ENCODE measurements at regions not wholly inside any gene's neighbourhood (a gene's known extent, or its start where the extent isn't known, plus 50 kb on each side); places are given as distances from the start of the nearest gene placed in this dataset.

DNA sequence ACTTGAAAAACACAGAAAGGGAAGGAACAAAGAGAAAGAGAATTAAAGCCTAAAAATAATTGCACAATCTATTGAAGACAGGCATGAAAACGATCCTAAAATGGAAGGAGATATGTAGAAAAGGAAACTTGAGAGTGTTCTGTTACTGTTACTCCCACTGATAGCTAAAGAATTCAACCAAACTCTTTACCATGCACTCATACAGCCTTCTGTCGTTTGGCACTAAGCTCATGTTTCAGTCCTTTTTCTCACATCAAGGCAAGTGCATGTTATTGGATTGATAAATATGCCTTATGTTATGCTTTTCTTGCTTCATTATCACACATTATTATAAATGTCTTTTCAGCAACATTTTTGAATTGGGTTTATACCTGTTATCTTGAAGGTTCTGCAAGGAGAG, 696.5 kb downstream of the EFNA5 start:
- DNase-seq: no peak

DNA sequence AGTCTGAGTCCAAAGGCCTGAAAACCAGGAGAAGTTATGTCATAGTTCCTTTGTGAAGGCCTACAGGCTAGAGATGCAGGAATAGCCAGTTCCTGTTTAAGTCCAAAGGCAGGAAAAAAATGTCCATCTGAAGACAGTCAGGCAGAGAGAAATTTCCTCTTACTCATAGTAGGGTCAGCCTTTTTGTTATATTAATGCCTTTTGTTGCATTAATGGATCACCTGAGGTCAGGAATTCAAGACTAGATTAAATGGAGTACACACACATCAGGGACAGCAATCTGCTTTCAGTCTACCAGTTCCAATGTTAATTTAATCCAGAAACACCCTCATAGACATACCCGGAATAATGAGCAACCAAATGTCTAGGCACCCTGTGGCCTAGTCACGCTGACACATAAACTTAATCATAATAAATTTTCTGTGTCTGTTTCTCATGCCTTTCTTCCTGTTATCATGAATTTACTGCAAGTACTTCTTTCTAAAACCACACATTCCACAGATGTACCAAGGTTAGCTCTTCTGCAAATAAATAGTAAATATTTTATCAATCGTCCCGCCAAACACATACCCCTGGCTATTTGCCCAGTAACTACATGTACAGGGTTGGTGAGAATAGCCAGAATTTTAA, 703.9 kb downstream of the EFNA5 start:
- DNase-seq: no peak

DNA sequence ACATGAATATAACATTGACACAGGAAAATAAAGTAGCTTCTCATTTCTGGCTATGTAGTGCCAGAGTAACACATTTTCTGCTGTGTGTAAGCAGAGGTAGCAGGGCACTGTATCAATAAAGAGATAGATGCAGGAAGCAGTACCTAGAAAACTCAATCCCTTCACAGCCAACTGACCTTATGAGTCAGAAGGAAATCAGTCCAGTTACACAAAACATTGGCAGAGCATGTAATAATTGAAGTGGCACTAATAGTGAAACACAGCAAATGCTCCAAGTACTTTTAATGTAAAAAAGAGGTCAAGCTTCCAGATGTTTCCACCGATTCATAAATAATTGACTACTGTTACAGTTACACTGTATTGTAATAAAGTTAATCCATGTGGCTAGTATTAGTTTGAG, 706.6 kb downstream of the EFNA5 start:
- no peak for DNase-seq

DNA sequence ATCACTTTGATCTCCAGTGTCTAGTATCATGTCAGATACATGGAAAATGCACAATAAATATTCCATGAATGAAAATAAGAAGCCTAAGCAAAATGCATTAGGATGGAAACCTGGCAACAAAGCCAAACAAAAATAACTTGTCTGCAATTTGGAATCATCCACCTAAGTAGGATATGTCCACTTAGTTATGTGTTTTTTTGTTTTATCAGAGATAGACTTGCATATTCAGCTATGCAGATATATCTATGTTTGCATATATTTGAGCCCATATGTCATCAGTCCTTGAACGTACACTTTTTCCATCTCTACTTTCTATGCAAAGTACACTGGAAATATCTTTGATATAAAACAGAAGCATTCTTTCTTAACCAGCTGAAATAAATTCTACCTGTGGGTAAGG, 707.1 kb downstream of the EFNA5 start:
- DNase-seq: no peak

DNA sequence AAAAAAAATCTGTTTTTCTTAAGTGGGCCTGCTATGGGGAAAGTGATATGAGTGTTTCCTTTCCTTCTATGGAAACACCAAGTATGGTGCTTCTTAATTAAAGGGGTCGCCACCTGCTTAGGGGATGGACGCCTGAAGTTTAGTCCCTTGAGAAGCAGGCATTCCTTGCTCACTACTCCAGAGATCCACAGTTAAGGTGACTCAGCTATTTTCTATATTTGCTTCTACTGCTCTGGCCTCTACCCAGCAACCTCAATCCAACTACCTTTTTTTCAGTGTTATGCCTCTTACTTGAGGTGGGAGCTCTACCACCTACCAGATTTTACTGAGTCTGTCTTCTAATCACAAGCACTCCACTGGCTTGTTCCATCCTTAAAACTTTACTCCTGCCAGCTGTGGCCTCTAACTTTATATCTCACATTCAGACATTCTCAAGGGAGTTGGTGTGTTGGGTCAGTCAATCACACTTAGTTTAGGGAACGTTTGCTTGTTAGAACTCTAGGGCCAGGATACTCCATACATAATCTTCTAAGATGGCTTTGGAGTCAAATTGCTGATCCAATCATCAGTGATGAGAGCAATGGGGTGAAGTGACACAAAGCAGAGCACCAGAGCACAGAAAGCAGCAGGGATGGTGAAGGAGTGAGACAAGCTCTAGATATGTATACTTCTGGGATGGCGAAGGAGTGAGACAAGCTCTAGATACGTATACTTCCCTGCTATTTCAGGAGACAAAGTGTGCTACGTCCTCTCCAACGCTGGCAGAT, 708.1 kb downstream of the EFNA5 start:
- no peak for DNase-seq

DNA sequence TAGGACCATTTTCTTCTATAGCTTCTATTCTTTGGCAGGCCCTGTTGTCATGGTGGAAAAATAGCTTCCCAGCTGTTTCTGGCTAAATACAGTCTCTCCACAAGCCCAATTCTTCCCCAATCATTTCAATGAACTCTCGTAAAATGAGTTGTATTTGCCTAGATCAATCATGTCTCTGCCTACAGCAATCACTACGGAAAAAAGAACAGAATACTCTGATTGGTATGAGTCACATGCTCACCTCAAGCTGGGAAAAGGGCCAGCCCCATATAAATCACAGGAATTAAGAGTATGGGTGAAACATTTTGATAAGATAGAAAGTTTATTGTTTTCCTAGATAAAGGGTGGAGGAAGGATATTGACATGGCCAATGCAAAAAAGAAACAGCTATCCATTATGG, 711.4 kb downstream of the EFNA5 start:
- no peak for DNase-seq

DNA sequence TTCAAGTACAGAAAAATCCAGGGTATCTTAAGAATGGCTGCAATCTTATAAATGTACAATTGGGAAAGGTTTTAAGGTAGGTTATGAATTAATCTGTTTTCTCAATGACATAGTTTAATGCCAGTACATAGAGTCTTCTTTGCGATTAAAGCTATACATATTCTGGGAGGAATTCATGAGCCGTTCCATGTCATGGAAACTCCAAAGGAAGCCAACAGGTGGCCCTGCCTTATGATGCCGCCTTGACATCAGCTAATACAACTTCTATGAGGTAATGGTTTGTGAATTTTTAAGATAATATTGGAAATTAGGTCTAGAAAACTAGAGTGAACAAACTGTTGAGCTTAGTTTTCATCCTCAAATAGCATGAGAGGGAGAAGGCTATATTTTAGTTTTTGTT, 713.4 kb downstream of the EFNA5 start:
- no peak for DNase-seq

DNA sequence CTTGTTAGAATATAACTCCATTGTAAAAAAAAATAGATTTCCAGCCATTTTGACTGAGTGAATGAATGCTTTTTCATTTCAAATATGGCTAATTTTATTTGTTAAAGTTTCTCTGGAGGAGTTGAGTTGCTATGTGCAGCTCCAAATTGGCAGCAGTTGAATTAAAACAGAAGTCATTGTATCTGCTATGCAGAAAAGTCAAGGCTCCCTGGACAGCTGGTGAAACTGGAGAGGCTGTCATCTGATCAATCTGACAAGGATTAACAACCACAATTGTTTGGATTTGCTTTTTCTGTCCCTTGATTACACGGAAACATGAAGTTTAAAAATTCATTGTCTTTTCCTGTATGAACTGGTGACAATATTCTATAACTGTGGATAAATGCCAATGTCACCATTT, 713.9 kb downstream of the EFNA5 start:
- DNase-seq: no peak

DNA sequence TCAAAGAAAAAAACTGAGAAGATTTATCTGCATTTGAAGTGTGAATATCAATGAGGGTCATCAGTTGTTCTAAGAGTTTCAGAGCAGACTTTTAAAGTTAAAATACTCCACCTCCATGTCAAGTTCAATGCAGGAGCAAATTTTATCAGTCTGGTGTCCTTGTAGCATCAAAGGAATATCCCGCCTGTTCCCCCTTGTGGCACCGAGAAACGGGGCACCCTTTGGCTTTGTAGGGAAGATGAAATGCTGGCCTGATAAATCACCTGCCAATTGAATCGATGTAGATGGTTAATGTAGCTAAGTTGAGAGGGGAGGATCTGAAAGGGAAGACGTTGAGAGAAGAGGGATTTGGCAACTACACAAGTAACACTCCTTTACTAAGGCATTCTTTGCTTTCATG, 714.5 kb downstream of the EFNA5 start:
- no peak for DNase-seq

DNA sequence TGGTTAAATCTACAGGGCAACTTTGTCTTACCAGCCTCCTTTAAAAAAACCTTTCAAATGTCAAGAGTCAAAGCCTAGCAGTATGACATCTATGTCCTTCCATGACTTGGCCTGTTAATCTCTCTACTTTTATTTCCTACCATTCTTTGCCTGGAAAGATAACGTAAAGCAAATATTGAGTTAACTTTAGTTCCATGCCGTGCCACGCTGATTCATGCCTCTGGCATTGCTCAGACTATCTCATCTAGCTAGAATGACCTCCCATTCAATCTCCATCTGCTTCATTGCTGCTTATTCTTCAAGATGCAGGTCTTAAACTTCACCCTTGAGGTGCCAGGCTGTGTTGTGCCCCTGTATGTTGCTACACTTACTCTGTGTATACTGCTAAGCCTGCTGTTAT, 729.8 kb downstream of the EFNA5 start:
- DNase-seq: no peak

DNA sequence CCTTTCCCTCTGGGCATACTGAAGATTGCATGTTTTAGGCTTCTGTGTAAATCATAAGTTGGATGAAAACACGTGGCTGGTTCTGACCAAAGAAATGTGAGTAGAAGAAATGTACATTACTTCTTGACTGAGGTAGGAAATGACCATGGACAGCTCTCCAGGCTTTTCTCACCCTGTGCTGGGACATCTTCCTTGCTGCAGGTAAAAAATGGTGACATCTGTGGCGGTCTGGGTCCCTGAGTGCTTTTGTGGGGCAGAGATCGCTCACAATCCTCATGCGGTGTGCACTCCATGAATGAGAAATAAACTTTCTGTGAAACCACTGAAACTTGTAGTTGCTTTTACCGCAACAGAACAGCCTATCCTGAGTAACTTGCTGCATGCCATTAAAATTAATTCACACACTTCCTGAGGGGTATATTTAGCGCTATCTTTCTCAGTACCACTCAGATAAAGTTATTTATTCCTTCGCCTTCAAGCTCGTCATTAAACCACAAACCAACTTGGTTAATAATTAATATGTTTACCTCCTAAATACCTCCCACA, 730.4 kb downstream of the EFNA5 start:
- DNase-seq: no peak

DNA sequence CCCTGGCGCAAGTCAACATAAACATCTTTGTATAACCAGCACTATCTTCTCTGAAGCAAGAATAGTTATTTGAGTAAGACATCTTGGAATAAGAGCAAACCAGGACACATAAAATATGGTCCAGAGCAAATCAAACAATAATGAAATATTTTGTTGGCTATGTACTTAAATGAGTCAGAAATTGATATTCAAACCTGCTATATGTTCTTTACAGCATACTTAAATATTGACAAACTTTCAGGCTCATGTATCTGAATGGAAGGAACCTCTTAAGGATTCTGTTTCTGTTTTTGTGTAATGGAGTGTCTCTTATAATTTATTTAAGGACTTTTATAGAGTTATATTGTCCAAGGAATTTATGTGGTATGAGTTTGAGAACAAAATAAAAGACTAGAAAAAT, 747.3 kb downstream of the EFNA5 start:
- no peak for DNase-seq

DNA sequence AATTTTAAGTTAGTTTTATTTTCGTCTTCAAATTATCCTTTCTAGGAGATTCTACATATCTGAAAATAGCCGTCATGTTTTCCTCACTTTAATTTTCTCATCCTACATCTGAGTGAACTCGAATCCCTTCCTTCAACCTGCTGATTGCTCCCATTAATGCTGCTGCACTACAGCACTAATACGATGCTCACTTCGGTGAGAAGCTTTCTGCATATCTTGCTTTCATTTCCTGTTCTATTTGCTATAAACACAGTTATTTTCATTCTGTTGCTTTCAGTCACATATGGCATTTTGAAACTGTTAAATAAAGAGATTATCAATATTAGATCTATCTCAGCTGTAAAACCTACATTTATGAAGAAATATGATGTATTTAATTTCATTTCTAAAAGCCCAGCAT, 749.2 kb downstream of the EFNA5 start:
- DNase-seq: no peak

DNA sequence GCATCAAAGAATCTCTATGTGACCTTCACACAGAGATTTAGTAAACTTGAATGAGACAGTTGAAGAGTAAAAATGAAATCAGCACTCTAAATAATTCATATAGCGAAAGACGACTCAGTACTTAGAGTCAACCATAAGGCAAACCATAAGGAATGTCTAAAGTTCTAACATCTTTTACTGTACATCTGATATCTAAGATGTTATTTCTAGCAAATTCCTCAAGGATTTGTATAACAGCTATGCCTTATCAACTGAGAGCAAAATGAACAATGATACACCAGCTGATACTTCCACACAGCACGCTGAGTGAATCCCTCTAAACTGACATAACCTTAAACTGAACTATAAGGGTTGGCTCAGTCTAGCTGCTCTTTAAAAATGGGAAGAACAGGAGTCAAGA, 760.3 kb downstream of the EFNA5 start:
- no peak for DNase-seq

DNA sequence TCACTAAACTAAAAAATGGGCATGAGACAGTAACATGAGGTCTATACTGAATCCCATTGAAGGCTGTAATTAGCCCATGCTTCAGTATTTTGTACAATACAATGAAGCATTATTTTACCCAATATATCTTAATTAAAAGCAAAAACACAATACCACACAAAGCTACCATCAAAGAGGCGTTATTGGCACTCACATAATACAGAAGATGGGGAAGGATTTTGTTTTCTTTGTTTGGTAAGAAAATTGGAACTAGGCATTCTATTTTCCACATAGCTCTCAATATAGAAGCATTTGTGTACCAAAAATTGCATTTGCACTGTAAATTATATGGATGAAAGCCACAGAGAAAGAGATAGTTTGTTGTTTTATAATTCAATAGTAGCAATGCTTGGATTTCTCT, 761.0 kb downstream of the EFNA5 start:
- DNase-seq: no peak

DNA sequence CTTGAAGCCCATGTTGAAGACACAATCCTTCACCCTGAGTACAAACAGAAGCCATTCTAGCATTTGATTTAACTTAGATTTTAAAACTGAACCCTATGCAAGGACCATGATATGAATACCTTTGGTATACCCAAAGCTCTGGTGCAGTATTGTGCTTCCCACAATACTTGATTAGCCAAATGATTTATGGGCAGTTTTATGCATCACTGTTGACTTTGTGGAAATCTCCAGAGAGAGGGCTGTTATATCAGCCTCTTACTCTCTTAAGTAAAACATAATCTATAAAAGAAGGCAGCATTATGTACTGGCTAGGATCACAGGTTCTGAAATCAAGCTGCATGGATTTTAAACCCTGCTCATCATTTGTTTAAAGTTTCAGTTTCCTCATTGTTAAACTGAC, 762.8 kb downstream of the EFNA5 start:
- DNase-seq: no peak

DNA sequence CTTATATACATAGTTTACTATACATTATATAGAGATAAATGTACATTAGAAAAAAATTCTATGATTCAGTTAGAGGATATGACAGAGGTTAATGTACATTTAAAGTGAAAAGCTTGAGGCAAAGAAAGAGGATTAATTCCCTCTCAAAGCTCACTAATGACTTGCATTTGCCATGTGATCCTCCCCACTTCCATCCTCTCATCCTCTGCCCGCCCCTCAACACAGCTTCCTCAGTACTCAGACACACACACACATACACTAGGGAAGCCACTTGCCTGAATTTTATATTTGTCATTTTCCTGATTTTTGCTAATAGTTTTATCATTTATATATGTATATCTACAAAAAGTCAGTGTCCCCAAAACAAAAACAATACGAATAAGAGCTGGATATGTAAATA, 764.5 kb downstream of the EFNA5 start:
- no peak for DNase-seq

DNA sequence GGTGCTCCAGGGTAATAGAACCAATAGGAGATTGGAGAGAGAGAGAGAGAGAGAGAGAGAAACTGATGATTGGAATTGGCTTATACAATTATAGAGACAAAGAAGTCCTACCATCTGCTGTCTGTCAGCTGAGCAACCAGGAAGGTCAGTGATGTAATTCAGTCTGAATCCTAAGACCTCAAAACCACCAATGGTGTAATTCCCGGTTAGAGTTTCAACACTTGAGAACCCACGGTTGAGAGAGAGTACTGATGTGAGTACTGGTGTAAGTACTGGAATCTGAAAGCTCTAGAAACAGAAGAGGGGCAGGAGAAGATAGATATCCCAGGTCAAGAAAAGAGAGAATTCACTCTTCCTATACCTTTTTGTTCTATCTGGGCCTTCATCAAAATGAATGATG, 775.8 kb downstream of the EFNA5 start:
- DNase-seq: no peak

DNA sequence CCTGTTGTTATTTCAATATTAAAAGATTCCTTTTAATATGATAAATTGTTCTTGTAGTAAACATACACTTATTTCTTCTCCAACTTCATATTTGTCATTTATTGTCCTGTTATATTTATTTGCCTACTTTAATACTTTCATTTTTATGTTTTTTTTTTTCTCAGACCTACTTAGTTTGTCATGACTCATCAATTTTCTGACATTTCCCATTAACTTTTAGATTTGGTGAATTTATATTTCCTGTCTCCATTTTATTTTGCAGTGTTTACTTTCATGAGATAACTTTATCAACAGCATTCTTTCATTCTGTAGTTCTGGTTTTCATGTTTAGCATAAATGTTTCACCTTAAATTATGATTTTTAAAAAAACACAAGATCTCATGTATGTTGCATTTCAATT, 788.7 kb downstream of the EFNA5 start:
- no peak for DNase-seq

DNA sequence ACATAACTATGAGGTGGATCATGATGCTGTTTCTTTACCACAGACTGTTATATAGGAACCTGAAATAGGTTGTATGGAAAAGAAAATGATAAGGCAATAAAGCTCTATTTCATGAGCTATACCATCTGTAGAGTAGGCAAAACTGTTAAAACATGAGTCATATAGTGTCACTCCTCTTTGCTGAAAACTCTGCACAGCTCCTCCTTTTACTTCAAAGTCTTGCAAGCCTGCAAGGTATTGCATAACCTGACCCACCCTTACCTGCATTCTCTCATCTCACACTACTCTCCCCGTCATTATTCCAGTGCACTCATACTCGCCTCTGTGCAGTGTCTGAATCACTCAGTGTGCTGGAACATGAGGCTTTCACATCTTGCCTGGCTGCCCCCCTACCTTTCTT, 790.1 kb downstream of the EFNA5 start:
- DNase-seq: no peak

DNA sequence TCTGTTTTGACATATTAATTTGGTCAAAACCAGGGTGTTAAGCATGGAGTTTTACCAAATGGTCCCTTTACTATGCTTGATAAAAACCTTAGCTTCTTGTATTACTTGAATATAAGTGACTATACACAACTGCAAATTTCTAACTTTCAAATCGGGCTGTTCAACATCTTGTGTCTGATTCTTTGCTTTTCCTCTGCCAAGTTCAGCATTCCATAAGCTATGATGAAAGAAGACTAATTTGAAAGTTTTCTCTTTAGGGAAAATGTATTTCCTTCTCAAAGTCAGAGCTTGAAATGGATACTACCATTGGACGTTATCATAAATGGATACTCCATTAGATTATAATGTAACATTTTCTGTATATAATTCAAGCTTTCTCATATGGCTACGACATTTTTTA, 792.9 kb downstream of the EFNA5 start:
- DNase-seq: no peak

DNA sequence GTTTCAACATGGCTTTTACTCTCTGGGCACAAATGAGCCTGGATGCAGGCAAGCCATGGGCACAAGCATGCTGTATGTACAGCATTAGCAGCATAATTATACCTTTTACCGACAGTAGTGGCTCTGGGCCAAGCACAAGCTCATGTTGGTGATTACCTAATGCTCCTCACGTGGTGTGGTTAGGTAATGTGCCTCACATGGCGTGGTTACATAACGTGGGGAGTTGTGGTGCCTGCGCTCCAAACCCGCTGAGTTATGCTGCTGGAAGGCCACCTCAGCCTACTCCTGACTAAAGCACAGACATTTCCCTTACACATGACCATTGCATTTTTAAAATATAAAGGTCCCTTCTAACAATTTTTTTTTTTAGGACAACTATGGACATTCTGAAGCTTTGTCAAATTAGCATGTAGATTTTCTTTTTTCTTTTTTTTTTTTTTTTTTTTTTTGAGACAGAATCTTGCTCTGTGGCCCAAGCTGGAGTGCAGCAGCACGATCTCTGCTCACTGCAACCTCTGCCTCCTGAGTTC, 794.0 kb downstream of the EFNA5 start:
- no peak for DNase-seq

DNA sequence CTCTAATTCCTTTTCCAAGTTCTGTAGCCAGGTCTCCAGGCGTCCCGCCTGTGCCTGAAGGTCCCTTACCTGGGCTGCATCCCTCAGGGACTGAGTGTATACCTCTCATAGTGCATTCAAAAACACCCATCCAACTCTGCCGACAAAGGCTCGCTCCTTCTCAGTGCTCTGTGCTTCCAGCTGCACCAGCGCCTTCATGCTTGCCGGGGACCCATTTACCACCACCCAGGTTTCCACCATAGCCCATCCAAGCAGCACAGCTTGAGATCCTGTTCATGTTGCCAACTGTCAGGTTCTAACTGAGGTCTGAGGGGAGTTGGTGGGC, 794.5 kb downstream of the EFNA5 start:
- no peak for DNase-seq

DNA sequence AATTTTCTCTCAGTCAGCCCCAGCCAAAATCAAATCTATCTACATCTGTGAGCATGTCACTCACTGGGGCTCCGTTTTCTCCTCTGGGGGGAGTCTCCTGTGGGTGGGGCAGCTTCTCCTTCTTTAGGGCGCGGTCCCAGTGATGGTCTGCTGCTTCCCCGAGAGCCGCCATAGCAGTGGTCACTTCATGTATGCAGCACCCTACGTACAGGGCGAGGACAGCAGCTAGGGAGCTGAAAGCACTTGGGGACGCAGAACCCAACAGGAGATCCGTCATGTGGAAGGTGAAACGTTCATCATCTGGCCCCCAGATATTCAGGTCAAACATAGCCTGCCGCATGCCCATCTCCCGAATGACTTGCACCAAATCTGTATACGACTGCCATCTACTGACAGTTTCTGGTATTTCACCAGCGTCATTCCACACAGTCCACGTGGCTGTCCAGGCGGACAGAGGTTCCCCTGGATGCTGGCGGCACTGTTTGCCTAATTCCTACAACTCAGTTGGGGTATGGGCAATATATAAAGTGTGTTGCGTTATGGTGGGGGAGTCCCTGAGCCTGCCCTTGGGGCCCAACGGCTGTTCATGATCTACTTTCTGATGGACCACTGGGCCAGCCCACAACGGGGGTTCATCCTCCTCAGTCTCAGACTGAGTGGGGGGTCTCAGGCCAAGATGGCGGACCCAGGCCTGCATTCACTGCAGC, 795.0 kb downstream of the EFNA5 start:
- DNase-seq: no peak
